Fibroblast of lung (primary cell): ENCODE measurements at regions not wholly inside any gene's neighbourhood (a gene's known extent, or its start where the extent isn't known, plus 50 kb on each side); places are given as distances from the start of the nearest gene placed in this dataset.

Experiments used
- DNase-seq, 2 donors: peaks; one replicate each; pipeline versions ENCODE4 v3.0.0 to v3.0.0-alpha.2; 2010; ENCODE audit warnings: low read depth in 2 of 2
- H2AFZ ChIP-seq: 2 replicates; pipeline ENCODE4 v1.5.1; 2012; ENCODE audit warnings: low read length, control low read depth, inconsistent platforms
- H3K27ac ChIP-seq: 2 replicates; pipeline ENCODE4 v1.5.1; 2011; ENCODE audit warnings: low read length, control low read depth; ENCODE audit not compliant: insufficient read depth
- H3K27me3 ChIP-seq: 2 replicates; pipeline ENCODE4 v1.5.1; 2011; ENCODE audit warnings: mild to moderate bottlenecking, low read length; ENCODE audit not compliant: control insufficient read depth, insufficient read depth
- H3K36me3 ChIP-seq: 2 replicates; pipeline ENCODE4 v1.5.1; 2011; ENCODE audit warnings: low read length; ENCODE audit not compliant: control insufficient read depth, insufficient read depth
- H3K4me1 ChIP-seq: 2 replicates; pipeline ENCODE4 v1.5.1; 2011; ENCODE audit warnings: low read length; ENCODE audit not compliant: control insufficient read depth, insufficient read depth; ENCODE audit errors: extremely low read depth
- H3K4me2 ChIP-seq: 2 replicates; pipeline ENCODE4 v1.5.1; 2011; ENCODE audit warnings: low read length, control low read depth; ENCODE audit not compliant: insufficient read depth; ENCODE audit errors: extremely low read depth
- H3K4me3 ChIP-seq, 4 experiments: fragments of 200-600 bp in 1 of 4; sonication (generic) in 1 of 4; replicated peaks in 1 of 4; 2 replicates each; pipeline ENCODE4 v1.5.1; 2011 to 2016; ENCODE audit warnings: low read length in 4 of 4, low read depth in 3 of 4, mild to moderate bottlenecking in 3 of 4, control low read depth in 2 of 4, inconsistent platforms in 1 of 4, mixed read lengths in 1 of 4; ENCODE audit not compliant: insufficient read depth in 1 of 4; ENCODE audit errors: control extremely low read depth in 1 of 4
- H3K79me2 ChIP-seq: 2 replicates; pipeline ENCODE4 v1.5.1; 2012; ENCODE audit warnings: mild to moderate bottlenecking, low read length, inconsistent platforms; ENCODE audit not compliant: control insufficient read depth, insufficient read depth
- H3K9ac ChIP-seq: 2 replicates; pipeline ENCODE4 v1.5.1; 2011; ENCODE audit warnings: mild to moderate bottlenecking, low read length, control low read depth; ENCODE audit not compliant: insufficient read depth
- H3K9me3 ChIP-seq: 2 replicates; pipeline ENCODE4 v1.5.1; 2012; ENCODE audit warnings: low read depth, low read length; ENCODE audit not compliant: control insufficient read depth, insufficient read depth
- H4K20me1 ChIP-seq: 2 replicates; pipeline ENCODE4 v1.5.1; 2011; ENCODE audit warnings: low read length; ENCODE audit not compliant: control insufficient read depth, insufficient read depth; ENCODE audit errors: extremely low read depth
- EZH2 ChIP-seq: IDR thresholded peaks from 2 replicates; pipeline ENCODE4 v1.5.1; 2012; ENCODE audit warnings: low read length, control low read depth, mild to moderate bottlenecking; ENCODE audit errors: missing control alignments
- TF ChIP-seq, protein P1 (sequence below), 2 donors: IDR thresholded peaks in 1 of 2; conservative IDR thresholded peaks in 1 of 2; 1 replicate in 1 of 2; 2 replicates in 1 of 2; pipeline ENCODE4 v1.5.1; 2011 to 2012; ENCODE audit warnings: low read length in 2 of 2, control low read depth in 1 of 2, inconsistent platforms in 1 of 2, low read depth in 1 of 2, mild to moderate bottlenecking in 1 of 2

DNA sequence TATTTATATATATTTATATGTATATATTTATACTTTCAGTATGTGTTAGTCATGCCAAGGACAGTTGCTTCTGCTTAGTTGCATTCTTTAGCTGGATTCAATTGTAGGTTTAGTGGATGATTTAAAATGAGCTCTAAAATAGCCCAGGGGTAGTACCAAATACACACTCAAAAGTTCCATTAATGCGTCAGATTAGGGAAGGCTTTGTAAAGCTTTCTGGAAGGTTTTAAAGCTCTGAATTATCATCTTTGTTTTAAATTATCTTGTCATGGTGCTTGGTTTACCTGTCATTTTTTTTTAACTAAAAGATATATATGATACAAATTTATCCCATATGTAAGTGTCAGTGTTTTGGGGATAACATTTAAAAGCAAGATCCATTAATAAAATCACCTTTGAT, 242.7 kb upstream of the ADAMTS5 start:
- H3K4me3 ChIP-seq: no peak overlapping the region
- no peaks in the 10 kb centered on the region for H4K20me1 ChIP-seq
- no peaks in the 10 kb centered on the region for H3K27me3 ChIP-seq
- TF ChIP-seq, protein P1, sequence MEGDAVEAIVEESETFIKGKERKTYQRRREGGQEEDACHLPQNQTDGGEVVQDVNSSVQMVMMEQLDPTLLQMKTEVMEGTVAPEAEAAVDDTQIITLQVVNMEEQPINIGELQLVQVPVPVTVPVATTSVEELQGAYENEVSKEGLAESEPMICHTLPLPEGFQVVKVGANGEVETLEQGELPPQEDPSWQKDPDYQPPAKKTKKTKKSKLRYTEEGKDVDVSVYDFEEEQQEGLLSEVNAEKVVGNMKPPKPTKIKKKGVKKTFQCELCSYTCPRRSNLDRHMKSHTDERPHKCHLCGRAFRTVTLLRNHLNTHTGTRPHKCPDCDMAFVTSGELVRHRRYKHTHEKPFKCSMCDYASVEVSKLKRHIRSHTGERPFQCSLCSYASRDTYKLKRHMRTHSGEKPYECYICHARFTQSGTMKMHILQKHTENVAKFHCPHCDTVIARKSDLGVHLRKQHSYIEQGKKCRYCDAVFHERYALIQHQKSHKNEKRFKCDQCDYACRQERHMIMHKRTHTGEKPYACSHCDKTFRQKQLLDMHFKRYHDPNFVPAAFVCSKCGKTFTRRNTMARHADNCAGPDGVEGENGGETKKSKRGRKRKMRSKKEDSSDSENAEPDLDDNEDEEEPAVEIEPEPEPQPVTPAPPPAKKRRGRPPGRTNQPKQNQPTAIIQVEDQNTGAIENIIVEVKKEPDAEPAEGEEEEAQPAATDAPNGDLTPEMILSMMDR (conservative IDR thresholded peaks at IDR 0.05 in 1 of 2, IDR thresholded peaks at IDR 0.05 in 1 of 2; ENCODE audit: low read depth in 1 of 2, low read length in 2 of 2): no peak
- no peak for TF ChIP-seq EZH2
- no peak for DNase-seq
- H3K9me3 ChIP-seq: no peaks in the 10 kb centered on the region
- no peak overlapping the region for H3K9ac ChIP-seq
- no peak overlapping the region for H3K27ac ChIP-seq
- no peak overlapping the region for H3K4me2 ChIP-seq
- no peaks in the 10 kb centered on the region for H3K79me2 ChIP-seq
- no peaks in the 10 kb centered on the region for H3K36me3 ChIP-seq
- H3K4me1 ChIP-seq: no peaks in the 10 kb centered on the region
- no peak overlapping the region for H2AFZ ChIP-seq

DNA sequence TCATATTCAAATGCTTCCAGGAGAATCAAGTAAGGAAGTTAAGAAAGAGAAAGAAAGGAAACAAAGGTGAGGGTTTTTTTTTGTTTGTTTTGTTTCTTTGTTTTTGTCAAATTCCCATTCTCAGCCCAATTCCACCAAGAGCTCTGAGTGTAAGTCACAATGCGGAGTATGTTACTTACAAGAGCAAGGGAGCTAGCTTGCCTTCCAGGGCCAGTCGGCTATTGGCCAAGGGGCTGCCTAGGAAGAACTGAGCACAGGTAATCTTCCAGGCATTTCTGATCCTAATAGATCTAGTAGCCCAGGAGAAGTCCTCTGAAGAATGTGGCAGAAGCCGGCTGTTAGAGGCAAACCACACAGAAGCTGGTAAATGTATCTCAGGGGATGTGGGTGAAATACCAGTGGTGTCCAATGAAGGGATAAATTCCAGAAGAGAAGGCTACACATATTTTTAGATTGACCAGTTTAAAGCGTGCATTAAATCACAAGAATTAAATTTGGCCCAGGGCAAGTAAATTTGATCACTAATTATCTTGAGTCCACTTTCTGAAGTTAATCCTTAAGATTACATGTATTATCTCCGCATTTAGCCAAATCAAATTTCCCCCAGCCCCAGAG, 239.6 kb upstream of the ADAMTS5 start:
- Histone ChIP-seq H4K20me1 (no peaks in the 10 kb centered on the region), H3K4me3 (no peak overlapping the region), H3K79me2 (no peaks in the 10 kb centered on the region), H3K4me2 (no peak overlapping the region), H3K36me3 (no peaks in the 10 kb centered on the region), H3K9me3 (no peaks in the 10 kb centered on the region), H3K4me1 (no peaks in the 10 kb centered on the region), H3K27me3 (no peaks in the 10 kb centered on the region), H3K9ac (no peak overlapping the region), H3K27ac (no peak overlapping the region), H2AFZ (no peak overlapping the region)
- peak in 1 of 2 donors; percentile 47 for DNase-seq
- TF ChIP-seq, protein P1 (conservative IDR thresholded peaks at IDR 0.05 in 1 of 2, IDR thresholded peaks at IDR 0.05 in 1 of 2; ENCODE audit: low read depth in 1 of 2, low read length in 2 of 2): no peak
- TF ChIP-seq EZH2: no peak

DNA sequence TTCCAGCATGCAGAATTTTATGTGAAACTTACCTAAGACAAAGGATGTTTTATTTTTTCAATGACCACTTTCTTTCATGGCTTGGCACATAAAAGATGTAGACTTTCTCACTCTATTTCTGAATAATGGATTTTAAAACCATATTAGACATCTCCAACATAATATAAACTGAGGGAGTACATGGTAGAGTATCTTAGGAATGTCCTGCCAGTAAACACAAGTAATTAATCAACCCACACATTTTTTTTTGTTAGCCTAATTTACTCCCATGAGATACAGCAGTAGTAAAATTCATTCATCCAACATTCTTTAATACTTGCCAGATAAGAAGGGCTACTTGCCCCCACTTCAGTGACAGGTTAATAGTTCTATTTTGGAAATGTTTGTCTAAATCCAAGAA, 235.4 kb upstream of the ADAMTS5 start:
- no peak overlapping the region for H3K9ac ChIP-seq
- H3K9me3 ChIP-seq: no peaks in the 10 kb centered on the region
- TF ChIP-seq EZH2: no peak
- TF ChIP-seq, protein P1 (conservative IDR thresholded peaks at IDR 0.05 in 1 of 2, IDR thresholded peaks at IDR 0.05 in 1 of 2; ENCODE audit: low read depth in 1 of 2, low read length in 2 of 2): no peak
- H3K27ac ChIP-seq: no peak overlapping the region
- H3K4me1 ChIP-seq: no peaks in the 10 kb centered on the region
- no peaks in the 10 kb centered on the region for H3K27me3 ChIP-seq
- H4K20me1 ChIP-seq: no peaks in the 10 kb centered on the region
- H3K36me3 ChIP-seq: no peaks in the 10 kb centered on the region
- no peak overlapping the region for H3K4me2 ChIP-seq
- H3K4me3 ChIP-seq: no peak overlapping the region
- H3K79me2 ChIP-seq: no peaks in the 10 kb centered on the region
- H2AFZ ChIP-seq: no peak overlapping the region
- DNase-seq: no peak
